ENCODE measurements at regions not wholly inside any gene's neighbourhood (a gene's known extent, or its start where the extent isn't known, plus 50 kb on each side); places are given as distances from the start of the nearest gene placed in this dataset.
"Not testable (repeated sequence)": the region's sequence is repeated elsewhere in the genome, so short reads cannot be mapped to it uniquely, and the experiment has no call there.

DNA sequence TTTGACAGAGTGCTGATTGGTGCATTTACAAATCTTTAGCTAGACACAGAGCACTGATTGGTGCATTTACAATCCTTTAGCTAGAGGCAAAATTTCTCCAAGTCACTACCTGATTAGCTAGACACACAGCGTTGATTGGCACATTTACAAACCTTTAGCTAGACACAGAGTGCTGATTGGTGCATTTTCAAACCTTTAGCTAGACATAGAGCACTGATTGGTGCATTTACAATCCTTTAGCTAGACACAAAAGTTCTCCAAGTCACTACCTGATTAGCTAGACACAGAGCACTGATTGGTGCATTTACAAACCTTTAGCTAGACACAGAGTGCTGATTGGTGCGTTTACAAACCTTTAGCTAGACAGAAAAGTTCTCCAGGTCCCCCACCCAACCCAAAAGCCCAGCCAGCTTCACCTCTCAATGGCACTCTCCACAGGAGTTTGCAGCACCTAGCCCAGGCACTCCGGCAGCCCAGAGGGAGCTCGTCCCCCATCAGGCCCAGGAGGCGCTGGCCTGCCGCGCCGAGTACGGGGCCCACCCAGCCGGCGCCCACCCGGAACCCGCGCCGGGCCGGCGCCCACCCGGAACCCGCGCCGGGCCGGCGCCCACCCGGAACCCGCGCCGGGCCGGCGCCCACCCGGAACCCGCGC, 241.8 kb downstream of the ASXL3 start:
- POLR2A ChIA-PET; H3K9me3 ChIP-seq (ENCODE audit: control insufficient read depth, insufficient read depth, low read depth, low read length); H3K4me3 ChIP-seq (ENCODE audit: low read depth, low read length); CTCF ChIA-PET; H3K4me1 ChIP-seq (ENCODE audit: control insufficient read depth, insufficient read depth, low read length); H3K27ac ChIP-seq (ENCODE audit: extremely low read depth, low read depth, low read length); H3K36me3 ChIP-seq (ENCODE audit: control insufficient read depth in 2 of 2, insufficient read depth in 1 of 2, low read length in 2 of 2): not testable (repeated sequence)
- peak; percentile 90 for TF ChIP-seq ZNF350 (tag by site-specific recombination; IDR thresholded peaks at IDR 0.05)
- TF ChIP-seq SP2 (tag by site-specific recombination; IDR thresholded peaks at IDR 0.05) = peak; percentile 86
- TF ChIP-seq, protein P1, sequence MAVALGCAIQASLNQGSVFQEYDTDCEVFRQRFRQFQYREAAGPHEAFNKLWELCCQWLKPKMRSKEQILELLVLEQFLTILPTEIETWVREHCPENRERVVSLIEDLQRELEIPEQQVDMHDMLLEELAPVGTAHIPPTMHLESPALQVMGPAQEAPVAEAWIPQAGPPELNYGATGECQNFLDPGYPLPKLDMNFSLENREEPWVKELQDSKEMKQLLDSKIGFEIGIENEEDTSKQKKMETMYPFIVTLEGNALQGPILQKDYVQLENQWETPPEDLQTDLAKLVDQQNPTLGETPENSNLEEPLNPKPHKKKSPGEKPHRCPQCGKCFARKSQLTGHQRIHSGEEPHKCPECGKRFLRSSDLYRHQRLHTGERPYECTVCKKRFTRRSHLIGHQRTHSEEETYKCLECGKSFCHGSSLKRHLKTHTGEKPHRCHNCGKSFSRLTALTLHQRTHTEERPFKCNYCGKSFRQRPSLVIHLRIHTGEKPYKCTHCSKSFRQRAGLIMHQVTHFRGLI (tag by site-specific recombination; IDR thresholded peaks at IDR 0.05) = peak; percentile 33; the same call in 1 of the 2 replicates
- TF ChIP-seq SETDB1 (IDR thresholded peaks at IDR 0.05; ENCODE audit: insufficient read length, low read length) = peak; percentile 56

- TF ChIP-seq ZNF558 (tag by site-specific recombination; IDR thresholded peaks at IDR 0.05) (no peak), ZNF280C (tag by site-specific recombination; IDR thresholded peaks at IDR 0.05) (no peak), SCRT2 (tag by site-specific recombination; IDR thresholded peaks at IDR 0.05) (peak; percentile 71), ZNF133 (tag by site-specific recombination; IDR thresholded peaks at IDR 0.05) (no peak), PRDM1 (tag by site-specific recombination; IDR thresholded peaks at IDR 0.05) (no peak), ZNF10 (tag by site-specific recombination; IDR thresholded peaks at IDR 0.05) (no peak), SETDB1 (IDR thresholded peaks at IDR 0.05; ENCODE audit: insufficient read length, low read length) (peak; percentile 85), ZNF112 (tag by site-specific recombination; IDR thresholded peaks at IDR 0.05) (no peak), ZNF354C (tag by site-specific recombination; IDR thresholded peaks at IDR 0.05; ENCODE audit: borderline replicate concordance, low read depth) (no peak), ZNF138 (tag by site-specific recombination; IDR thresholded peaks at IDR 0.05; ENCODE audit: borderline replicate concordance) (no peak), ZBTB21 (tag by site-specific recombination; IDR thresholded peaks at IDR 0.05) (no peak), SCRT1 (tag by site-specific recombination; IDR thresholded peaks at IDR 0.05; ENCODE audit: borderline replicate concordance) (peak; percentile 53; the same call in 1 of the 2 replicates), ZIC2 (tag by site-specific recombination; IDR thresholded peaks at IDR 0.05) (no peak), ZXDB (tag by site-specific recombination; IDR thresholded peaks at IDR 0.05) (no peak), ZFP37 (tag by site-specific recombination; IDR thresholded peaks at IDR 0.05) (no peak)
- TF ChIP-seq, protein P2, sequence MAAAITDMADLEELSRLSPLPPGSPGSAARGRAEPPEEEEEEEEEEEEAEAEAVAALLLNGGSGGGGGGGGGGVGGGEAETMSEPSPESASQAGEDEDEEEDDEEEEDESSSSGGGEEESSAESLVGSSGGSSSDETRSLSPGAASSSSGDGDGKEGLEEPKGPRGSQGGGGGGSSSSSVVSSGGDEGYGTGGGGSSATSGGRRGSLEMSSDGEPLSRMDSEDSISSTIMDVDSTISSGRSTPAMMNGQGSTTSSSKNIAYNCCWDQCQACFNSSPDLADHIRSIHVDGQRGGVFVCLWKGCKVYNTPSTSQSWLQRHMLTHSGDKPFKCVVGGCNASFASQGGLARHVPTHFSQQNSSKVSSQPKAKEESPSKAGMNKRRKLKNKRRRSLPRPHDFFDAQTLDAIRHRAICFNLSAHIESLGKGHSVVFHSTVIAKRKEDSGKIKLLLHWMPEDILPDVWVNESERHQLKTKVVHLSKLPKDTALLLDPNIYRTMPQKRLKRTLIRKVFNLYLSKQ (tag by site-specific recombination; IDR thresholded peaks at IDR 0.05; ENCODE audit: borderline replicate concordance) = no peak
- Histone ChIP-seq H3K9me3 (ENCODE audit: control insufficient read depth, insufficient read depth, low read depth, low read length) (no peaks in the 10 kb centered on the region), H3K4me3 (ENCODE audit: low read depth, low read length) (no peak overlapping the region), H3K36me3 (ENCODE audit: control insufficient read depth in 2 of 2, insufficient read depth in 1 of 2, low read length in 2 of 2) (no peaks in the 10 kb centered on the region), H3K27ac (ENCODE audit: extremely low read depth, low read depth, low read length) (no peak overlapping the region), H3K4me1 (ENCODE audit: control insufficient read depth, insufficient read depth, low read length) (no peaks in the 10 kb centered on the region)
- ChIA-PET POLR2A (no interaction called here), CTCF (interaction anchor here (0.7 to 1.0 kb wide), 2 partner anchors 8 to 20 kb away, joined by 3 to 4 read pairs; no protein-coding TSS in a partner anchor)
Observed at GRCh38 chr18:33818145-33818544, 240.1 kb downstream of the ASXL3 start.

All from HEK293 (cell line).